ENCODE measurements at regions not wholly inside any gene's neighbourhood (a gene's known extent, or its start where the extent isn't known, plus 50 kb on each side); places are given as distances from the start of the nearest gene placed in this dataset.

DNA sequence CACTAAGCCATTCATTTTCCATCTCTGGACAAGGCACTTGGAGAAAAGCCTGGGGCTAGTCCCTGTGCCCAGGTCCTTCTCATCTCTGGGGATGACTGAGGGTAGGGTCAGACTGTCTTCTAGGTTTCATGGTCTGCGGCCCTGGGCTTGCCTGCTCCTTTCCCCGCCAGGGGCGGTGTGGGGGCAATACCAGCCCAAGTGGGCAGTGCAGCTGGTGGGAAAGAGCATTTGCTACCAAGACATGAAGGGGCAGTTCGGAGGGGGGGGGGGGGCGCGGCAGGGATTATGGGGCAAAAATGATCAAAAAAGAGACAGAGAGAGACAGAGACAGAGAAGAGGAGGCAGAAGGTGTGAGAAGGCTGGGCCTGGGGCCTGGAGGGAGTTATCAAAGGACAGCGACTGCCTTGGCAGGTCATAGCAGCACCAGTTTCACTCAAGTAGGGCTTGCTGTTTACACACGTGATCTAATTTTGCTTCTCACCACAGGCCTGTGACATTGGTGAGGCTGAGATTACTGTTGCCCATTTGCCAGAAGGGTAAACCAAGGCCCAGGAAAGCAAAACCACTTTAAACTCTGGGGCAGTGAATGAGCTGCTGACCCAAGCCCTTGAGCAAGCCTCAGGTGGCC is 56.1 kb downstream of the PJA1 start:
- Histone ChIP-seq H3K4me1 (ENCODE audit: control insufficient read depth, insufficient read depth, low read length) (no peaks in the 10 kb centered on the region), H2AFZ (ENCODE audit: control insufficient read depth, low read depth, low read length) (no peak overlapping the region), H3K9ac (ENCODE audit: control insufficient read depth, insufficient read depth, low read length) (no peak overlapping the region), H4K20me1 (ENCODE audit: control insufficient read depth, insufficient read depth) (no peaks in the 10 kb centered on the region), H3K79me2 (ENCODE audit: control insufficient read depth, insufficient read depth, low read length) (no peaks in the 10 kb centered on the region), H3K27me3 (replicated peaks in 1 of 2; ENCODE audit: control insufficient read depth in 2 of 2, insufficient read depth in 2 of 2, low read length in 1 of 2) (no peaks in the 10 kb centered on the region; a peak in 1 of 4 replicates), H3K27ac (ENCODE audit: control insufficient read depth, insufficient read depth) (no peak overlapping the region), H3K4me3 (no peak overlapping the region), H3K4me2 (ENCODE audit: control insufficient read depth, insufficient read depth) (no peak overlapping the region), H3K9me3 (replicated peaks; ENCODE audit: control insufficient read depth, insufficient read depth, low read length) (no peaks in the 10 kb centered on the region), H3K36me3 (ENCODE audit: control insufficient read depth in 2 of 2, insufficient read depth in 2 of 2, low read length in 1 of 2) (no peaks in the 10 kb centered on the region)
- ChIA-PET POLR2A (no interaction called here), SMC1A (ENCODE audit: uncharacterized antibody, unreplicated experiment) (no interaction called here), RAD21 (ENCODE audit: unreplicated experiment) (no interaction called here), CTCF (no interaction called here)
- DNase-seq (ENCODE audit: low read depth, low spot score) (no peak), ATAC-seq (no peak), FAIRE-seq (no peak)
- 36% methylated on average over 5 of the region's 8 CpGs for WGBS (ENCODE audit: insufficient coverage, insufficient replicate concordance, low lambda C conversion rate, missing lambda C conversion rate)
- intact Hi-C loops (cut with micrococcal nuclease; ENCODE audit: unreplicated experiment), result no loop called here
- TF ChIP-seq BRCA1 (IDR thresholded peaks at IDR 0.05; ENCODE audit: low read depth, low read length), result no peak
- no peak for TF ChIP-seq YBX1 (IDR thresholded peaks at IDR 0.05)
- TF ChIP-seq ASH2L (IDR thresholded peaks at IDR 0.05; ENCODE audit: borderline replicate concordance, low read depth), result no peak
- no peak for TF ChIP-seq EED (IDR thresholded peaks at IDR 0.05; ENCODE audit: low read depth)
- no peak for TF ChIP-seq SIX5 (IDR thresholded peaks at IDR 0.05; ENCODE audit: low read depth, low read length, severe bottlenecking)
- TF ChIP-seq CREM (IDR thresholded peaks at IDR 0.05; ENCODE audit: low read depth), result no peak
- in situ Hi-C loops (cut with MboI), result no loop called here
- no TSS peak for BruUV-seq (replicated peaks)

DNA sequence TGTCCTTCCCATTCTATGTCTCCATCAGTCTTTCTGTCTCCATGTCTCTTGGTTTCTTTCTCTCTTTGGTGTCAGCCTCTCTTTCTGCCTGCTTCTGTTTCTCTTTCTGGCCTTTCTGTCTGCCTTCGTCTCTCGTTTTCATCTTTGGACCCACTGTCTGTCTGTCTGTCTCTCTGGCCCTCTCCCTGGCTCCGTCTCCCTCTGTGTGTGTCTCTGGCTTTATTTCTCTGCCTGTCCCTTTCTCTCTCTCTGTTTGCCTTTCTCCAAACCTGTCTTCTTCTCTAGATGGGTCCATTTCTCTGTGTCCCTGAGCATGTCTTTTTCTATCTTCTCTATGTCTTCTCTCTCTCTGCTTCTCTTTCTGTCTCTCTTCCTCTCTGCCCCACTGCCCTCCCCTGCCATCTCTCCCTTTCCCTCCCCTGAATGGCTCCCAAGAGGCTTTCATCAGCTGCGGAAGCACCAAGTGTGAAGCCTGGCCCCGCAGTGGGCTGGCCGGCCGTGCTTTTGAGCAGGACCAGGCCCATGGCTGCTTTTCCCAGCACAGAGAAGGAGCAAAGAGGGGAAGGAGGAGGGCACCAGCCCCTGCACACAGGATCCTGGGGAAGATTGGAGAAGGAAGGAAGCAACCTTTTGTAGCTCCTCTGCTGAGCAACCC is 57.4 kb downstream of the PJA1 start:
- CTCF ChIA-PET, result no interaction called here
- intact Hi-C loops (cut with micrococcal nuclease; ENCODE audit: unreplicated experiment), result no loop called here
- DNase-seq (ENCODE audit: low read depth, low spot score), result no peak
- no peaks in the 10 kb centered on the region for H3K9me3 ChIP-seq (replicated peaks; ENCODE audit: control insufficient read depth, insufficient read depth, low read length)
- H3K79me2 ChIP-seq (ENCODE audit: control insufficient read depth, insufficient read depth, low read length), result no peaks in the 10 kb centered on the region
- RAD21 ChIA-PET (ENCODE audit: unreplicated experiment), result no interaction called here
- SMC1A ChIA-PET (ENCODE audit: uncharacterized antibody, unreplicated experiment), result no interaction called here
- 50% methylated on average over 5 of the region's 7 CpGs for WGBS (ENCODE audit: insufficient coverage, insufficient replicate concordance, low lambda C conversion rate, missing lambda C conversion rate)
- no peak overlapping the region for H2AFZ ChIP-seq (ENCODE audit: control insufficient read depth, low read depth, low read length)
- in situ Hi-C loops (cut with MboI), result no loop called here
- no peak for FAIRE-seq
- no peak overlapping the region for H3K4me3 ChIP-seq
- no peak for ATAC-seq
- POLR2A ChIA-PET, result no interaction called here
- H3K4me1 ChIP-seq (ENCODE audit: control insufficient read depth, insufficient read depth, low read length), result no peaks in the 10 kb centered on the region
- H3K9ac ChIP-seq (ENCODE audit: control insufficient read depth, insufficient read depth, low read length), result no peak overlapping the region
- H3K4me2 ChIP-seq (ENCODE audit: control insufficient read depth, insufficient read depth), result no peak overlapping the region
- no peaks in the 10 kb centered on the region for H4K20me1 ChIP-seq (ENCODE audit: control insufficient read depth, insufficient read depth)
- no peaks in the 10 kb centered on the region for H3K36me3 ChIP-seq (ENCODE audit: control insufficient read depth in 2 of 2, insufficient read depth in 2 of 2, low read length in 1 of 2)
- TF ChIP-seq SREBF2 (IDR thresholded peaks at IDR 0.05; ENCODE audit: low read length), result no peak
- TF ChIP-seq, protein P1, sequence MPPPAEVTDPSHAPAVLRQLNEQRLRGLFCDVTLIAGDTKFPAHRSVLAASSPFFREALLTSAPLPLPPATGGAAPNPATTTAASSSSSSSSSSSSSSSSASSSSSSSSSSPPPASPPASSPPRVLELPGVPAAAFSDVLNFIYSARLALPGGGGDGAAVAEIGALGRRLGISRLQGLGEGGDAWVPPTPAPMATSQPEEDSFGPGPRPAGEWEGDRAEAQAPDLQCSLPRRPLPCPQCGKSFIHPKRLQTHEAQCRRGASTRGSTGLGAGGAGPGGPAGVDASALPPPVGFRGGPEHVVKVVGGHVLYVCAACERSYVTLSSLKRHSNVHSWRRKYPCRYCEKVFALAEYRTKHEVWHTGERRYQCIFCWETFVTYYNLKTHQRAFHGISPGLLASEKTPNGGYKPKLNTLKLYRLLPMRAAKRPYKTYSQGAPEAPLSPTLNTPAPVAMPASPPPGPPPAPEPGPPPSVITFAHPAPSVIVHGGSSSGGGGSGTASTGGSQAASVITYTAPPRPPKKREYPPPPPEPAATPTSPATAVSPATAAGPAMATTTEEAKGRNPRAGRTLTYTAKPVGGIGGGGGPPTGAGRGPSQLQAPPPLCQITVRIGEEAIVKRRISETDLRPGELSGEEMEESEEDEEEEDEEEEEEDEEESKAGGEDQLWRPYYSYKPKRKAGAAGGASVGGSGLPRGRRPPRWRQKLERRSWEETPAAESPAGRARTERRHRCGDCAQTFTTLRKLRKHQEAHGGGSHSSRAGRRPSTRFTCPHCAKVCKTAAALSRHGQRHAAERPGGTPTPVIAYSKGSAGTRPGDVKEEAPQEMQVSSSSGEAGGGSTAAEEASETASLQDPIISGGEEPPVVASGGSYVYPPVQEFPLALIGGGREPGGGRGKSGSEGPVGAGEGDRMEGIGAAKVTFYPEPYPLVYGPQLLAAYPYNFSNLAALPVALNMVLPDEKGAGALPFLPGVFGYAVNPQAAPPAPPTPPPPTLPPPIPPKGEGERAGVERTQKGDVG (CRISPR knock-in tag; IDR thresholded peaks at IDR 0.05), result no peak
- TF ChIP-seq YBX1 (IDR thresholded peaks at IDR 0.05), result no peak
- TF ChIP-seq CBFB (IDR thresholded peaks at IDR 0.05; ENCODE audit: low read depth), result no peak
- H3K27ac ChIP-seq (ENCODE audit: control insufficient read depth, insufficient read depth), result no peak overlapping the region
- BruUV-seq (replicated peaks), result no TSS peak
- no peaks in the 10 kb centered on the region; a peak in 1 of 4 replicates for H3K27me3 ChIP-seq (replicated peaks in 1 of 2; ENCODE audit: control insufficient read depth in 2 of 2, insufficient read depth in 2 of 2, low read length in 1 of 2)

Data from GM12878 (cell line).